GM19238 (cell line): ENCODE measurements at regions not wholly inside any gene's neighbourhood (a gene's known extent, or its start where the extent isn't known, plus 50 kb on each side); places are given as distances from the start of the nearest gene placed in this dataset.
"Not testable (repeated sequence)": the region's sequence is repeated elsewhere in the genome, so short reads cannot be mapped to it uniquely, and the experiment has no call there.

Source experiments
- DNase-seq: peaks from one replicate; pipeline ENCODE4 v3.0.0; 2011; ENCODE audit warnings: low spot score; ENCODE audit not compliant: insufficient read length

GRCh38 chr11:104776501-104777170 lies 121.6 kb downstream of the CASP12 start:
- no peak for DNase-seq

- no peak for DNase-seq
Observed at GRCh38 chr11:104774578-104774977, 123.7 kb downstream of the CASP12 start.

GRCh38 chr11:104772806-104773241 lies 125.4 kb downstream of the CASP12 start:
- no peak for DNase-seq

GRCh38 chr11:104771763-104772162 lies 126.5 kb downstream of the CASP12 start:
- DNase-seq, result no peak

- DNase-seq, result not testable (repeated sequence)
Observed at GRCh38 chr11:104771046-104771445, 127.2 kb downstream of the CASP12 start.

GRCh38 chr11:104765401-104766095 lies 132.7 kb downstream of the CASP12 start:
- no peak for DNase-seq

GRCh38 chr11:104764710-104765045 lies 133.6 kb downstream of the CASP12 start:
- no peak for DNase-seq

- no peak for DNase-seq
Observed at GRCh38 chr11:104763930-104764709, 134.1 kb downstream of the CASP12 start.

GRCh38 chr11:104761511-104761910 lies 136.7 kb downstream of the CASP12 start:
- no peak for DNase-seq

GRCh38 chr11:104759464-104759863 lies 138.8 kb downstream of the CASP12 start:
- no peak for DNase-seq

- DNase-seq, result no peak
Observed at GRCh38 chr11:104738918-104739317, 159.3 kb downstream of the CASP12 start.

- DNase-seq, result no peak
Observed at GRCh38 chr11:104738208-104738607, 160.1 kb downstream of the CASP12 start.

- no peak for DNase-seq
Observed at GRCh38 chr11:104736502-104736901, 161.8 kb downstream of the CASP12 start.

- DNase-seq, result no peak
Observed at GRCh38 chr11:104734998-104735397, 163.3 kb downstream of the CASP12 start.

GRCh38 chr11:104731890-104732289 lies 166.4 kb downstream of the CASP12 start:
- DNase-seq, result no peak

GRCh38 chr11:104728927-104729326 lies 169.3 kb downstream of the CASP12 start:
- no peak for DNase-seq

GRCh38 chr11:104727768-104728167 lies 170.5 kb downstream of the CASP12 start:
- no peak for DNase-seq

GRCh38 chr11:104727095-104727494 lies 171.2 kb downstream of the CASP12 start:
- DNase-seq, result no peak

- no peak for DNase-seq
Observed at GRCh38 chr11:104725796-104726408, 172.4 kb downstream of the CASP12 start.

- no peak for DNase-seq
Observed at GRCh38 chr11:104713401-104713800, 184.9 kb downstream of the CASP12 start.

GRCh38 chr11:104705490-104706190 lies 192.6 kb downstream of the CASP12 start:
- peak; percentile 1 for DNase-seq
